Liver (tissue), 3 donors: ENCODE measurements at regions not wholly inside any gene's neighbourhood (a gene's known extent, or its start where the extent isn't known, plus 50 kb on each side); places are given as distances from the start of the nearest gene placed in this dataset.

Source experiments
- HNF4G ChIP-seq: IDR thresholded peaks from 2 replicates; pipeline ENCODE4 v1.6.1; 2016; ENCODE audit warnings: antibody characterized with exemption
- JUND ChIP-seq, 2 donors: IDR thresholded peaks; 2 replicates each; pipeline ENCODE4 v1.6.1; 2016; ENCODE audit warnings: antibody characterized with exemption in 2 of 2
- RAD21 ChIP-seq, 2 donors: IDR thresholded peaks; 2 replicates each; pipeline ENCODE4 v1.6.1; 2016; ENCODE audit warnings: antibody characterized with exemption in 2 of 2, mild to moderate bottlenecking in 2 of 2
- TAF1 ChIP-seq: conservative IDR thresholded peaks from 2 replicates; pipeline ENCODE4 v1.6.1; 2016; ENCODE audit warnings: antibody characterized with exemption, mild to moderate bottlenecking
- YY1 ChIP-seq: IDR thresholded peaks from 2 replicates; pipeline ENCODE4 v1.6.1; 2016; ENCODE audit warnings: antibody characterized with exemption, mild to moderate bottlenecking
- TF ChIP-seq, protein P1 (sequence below): fragments of 150-350 bp; IDR thresholded peaks from 2 replicates; pipeline ENCODE4 v1.5.1; 2017; ENCODE audit warnings: improper control_type of control experiment, low read depth, low read length; ENCODE audit not compliant: missing input control
- TF ChIP-seq, protein P2 (sequence below): IDR thresholded peaks from 2 replicates; pipeline ENCODE4 v1.6.1; 2016; ENCODE audit warnings: antibody characterized with exemption
- TF ChIP-seq, protein P3 (sequence below): IDR thresholded peaks from 2 replicates; pipeline ENCODE4 v1.6.1; 2016; ENCODE audit warnings: antibody characterized with exemption, mild to moderate bottlenecking
- donor health status: healthy.
- donor health status: healthy.

DNA sequence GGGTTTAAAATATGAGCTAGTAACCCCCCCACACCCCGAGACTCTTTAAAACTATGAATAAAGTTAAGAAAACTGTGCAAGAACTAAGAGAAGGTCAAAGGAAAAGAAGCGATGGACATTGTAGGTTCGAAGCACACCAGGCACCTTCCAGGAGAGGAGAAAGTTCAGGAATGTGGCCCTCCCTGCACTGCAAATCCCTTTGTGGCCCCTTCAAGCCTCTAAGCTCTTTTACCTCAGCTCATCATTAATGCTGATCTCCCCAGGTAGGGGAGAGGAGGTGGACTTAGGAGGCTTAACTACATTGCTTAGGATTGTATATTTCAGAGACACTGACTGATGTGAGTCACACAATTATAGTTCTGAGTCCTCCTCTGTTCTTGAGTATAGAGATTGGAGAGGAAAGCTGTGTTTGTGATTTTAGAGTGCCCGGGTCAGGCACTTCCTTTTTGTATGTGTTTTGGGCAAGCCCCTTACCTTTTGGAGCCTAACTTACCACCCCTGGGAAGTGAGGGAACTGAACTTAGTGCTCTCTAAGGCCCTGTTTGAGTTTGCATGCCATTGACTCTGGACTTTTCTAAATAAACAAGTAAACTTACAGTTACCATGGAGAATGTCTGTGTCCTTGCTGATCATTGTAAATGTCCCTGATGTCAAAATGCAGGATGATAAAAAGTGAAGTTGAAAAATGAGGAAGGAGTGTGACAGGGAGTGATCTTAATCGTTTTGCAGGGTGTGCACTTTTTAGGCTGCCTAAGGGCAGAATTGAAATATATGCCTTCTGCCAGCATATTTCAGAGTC lies 140.8 kb upstream of the ZEB2 start:
- TF ChIP-seq JUND (IDR thresholded peaks at IDR 0.05) = no peak
- TF ChIP-seq RAD21 (IDR thresholded peaks at IDR 0.05) = no peak
- TF ChIP-seq TAF1 = no peak
- TF ChIP-seq, protein P1, sequence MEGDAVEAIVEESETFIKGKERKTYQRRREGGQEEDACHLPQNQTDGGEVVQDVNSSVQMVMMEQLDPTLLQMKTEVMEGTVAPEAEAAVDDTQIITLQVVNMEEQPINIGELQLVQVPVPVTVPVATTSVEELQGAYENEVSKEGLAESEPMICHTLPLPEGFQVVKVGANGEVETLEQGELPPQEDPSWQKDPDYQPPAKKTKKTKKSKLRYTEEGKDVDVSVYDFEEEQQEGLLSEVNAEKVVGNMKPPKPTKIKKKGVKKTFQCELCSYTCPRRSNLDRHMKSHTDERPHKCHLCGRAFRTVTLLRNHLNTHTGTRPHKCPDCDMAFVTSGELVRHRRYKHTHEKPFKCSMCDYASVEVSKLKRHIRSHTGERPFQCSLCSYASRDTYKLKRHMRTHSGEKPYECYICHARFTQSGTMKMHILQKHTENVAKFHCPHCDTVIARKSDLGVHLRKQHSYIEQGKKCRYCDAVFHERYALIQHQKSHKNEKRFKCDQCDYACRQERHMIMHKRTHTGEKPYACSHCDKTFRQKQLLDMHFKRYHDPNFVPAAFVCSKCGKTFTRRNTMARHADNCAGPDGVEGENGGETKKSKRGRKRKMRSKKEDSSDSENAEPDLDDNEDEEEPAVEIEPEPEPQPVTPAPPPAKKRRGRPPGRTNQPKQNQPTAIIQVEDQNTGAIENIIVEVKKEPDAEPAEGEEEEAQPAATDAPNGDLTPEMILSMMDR = no peak
- no peak for TF ChIP-seq HNF4G
- no peak for TF ChIP-seq YY1
- TF ChIP-seq, protein P2, sequence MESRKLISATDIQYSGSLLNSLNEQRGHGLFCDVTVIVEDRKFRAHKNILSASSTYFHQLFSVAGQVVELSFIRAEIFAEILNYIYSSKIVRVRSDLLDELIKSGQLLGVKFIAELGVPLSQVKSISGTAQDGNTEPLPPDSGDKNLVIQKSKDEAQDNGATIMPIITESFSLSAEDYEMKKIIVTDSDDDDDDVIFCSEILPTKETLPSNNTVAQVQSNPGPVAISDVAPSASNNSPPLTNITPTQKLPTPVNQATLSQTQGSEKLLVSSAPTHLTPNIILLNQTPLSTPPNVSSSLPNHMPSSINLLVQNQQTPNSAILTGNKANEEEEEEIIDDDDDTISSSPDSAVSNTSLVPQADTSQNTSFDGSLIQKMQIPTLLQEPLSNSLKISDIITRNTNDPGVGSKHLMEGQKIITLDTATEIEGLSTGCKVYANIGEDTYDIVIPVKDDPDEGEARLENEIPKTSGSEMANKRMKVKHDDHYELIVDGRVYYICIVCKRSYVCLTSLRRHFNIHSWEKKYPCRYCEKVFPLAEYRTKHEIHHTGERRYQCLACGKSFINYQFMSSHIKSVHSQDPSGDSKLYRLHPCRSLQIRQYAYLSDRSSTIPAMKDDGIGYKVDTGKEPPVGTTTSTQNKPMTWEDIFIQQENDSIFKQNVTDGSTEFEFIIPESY = no peak
- TF ChIP-seq, protein P3, sequence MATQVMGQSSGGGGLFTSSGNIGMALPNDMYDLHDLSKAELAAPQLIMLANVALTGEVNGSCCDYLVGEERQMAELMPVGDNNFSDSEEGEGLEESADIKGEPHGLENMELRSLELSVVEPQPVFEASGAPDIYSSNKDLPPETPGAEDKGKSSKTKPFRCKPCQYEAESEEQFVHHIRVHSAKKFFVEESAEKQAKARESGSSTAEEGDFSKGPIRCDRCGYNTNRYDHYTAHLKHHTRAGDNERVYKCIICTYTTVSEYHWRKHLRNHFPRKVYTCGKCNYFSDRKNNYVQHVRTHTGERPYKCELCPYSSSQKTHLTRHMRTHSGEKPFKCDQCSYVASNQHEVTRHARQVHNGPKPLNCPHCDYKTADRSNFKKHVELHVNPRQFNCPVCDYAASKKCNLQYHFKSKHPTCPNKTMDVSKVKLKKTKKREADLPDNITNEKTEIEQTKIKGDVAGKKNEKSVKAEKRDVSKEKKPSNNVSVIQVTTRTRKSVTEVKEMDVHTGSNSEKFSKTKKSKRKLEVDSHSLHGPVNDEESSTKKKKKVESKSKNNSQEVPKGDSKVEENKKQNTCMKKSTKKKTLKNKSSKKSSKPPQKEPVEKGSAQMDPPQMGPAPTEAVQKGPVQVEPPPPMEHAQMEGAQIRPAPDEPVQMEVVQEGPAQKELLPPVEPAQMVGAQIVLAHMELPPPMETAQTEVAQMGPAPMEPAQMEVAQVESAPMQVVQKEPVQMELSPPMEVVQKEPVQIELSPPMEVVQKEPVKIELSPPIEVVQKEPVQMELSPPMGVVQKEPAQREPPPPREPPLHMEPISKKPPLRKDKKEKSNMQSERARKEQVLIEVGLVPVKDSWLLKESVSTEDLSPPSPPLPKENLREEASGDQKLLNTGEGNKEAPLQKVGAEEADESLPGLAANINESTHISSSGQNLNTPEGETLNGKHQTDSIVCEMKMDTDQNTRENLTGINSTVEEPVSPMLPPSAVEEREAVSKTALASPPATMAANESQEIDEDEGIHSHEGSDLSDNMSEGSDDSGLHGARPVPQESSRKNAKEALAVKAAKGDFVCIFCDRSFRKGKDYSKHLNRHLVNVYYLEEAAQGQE = no peak
